GM21723 (cell line): ENCODE measurements at regions not wholly inside any gene's neighbourhood (a gene's known extent, or its start where the extent isn't known, plus 50 kb on each side); places are given as distances from the start of the nearest gene placed in this dataset.
"Not testable (repeated sequence)": the region's sequence is repeated elsewhere in the genome, so short reads cannot be mapped to it uniquely, and the experiment has no call there.

Experiments used
- ATAC-seq: cut with Tn5 transposase; IDR thresholded peaks from one replicate; pipeline ENCODE4 v1.9.1; 2021; ENCODE audit warnings: mild to moderate bottlenecking, moderate library complexity; ENCODE audit not compliant: unreplicated experiment

GRCh38 chr2:142668420-142668819 lies 209.0 kb upstream of the KYNU start:
- no peak for ATAC-seq

- no peak for ATAC-seq
Observed at GRCh38 chr2:142665241-142665640, 212.2 kb upstream of the KYNU start.

GRCh38 chr2:142650601-142651000 lies 226.9 kb upstream of the KYNU start:
- ATAC-seq: no peak

GRCh38 chr2:142649581-142649980 lies 227.9 kb upstream of the KYNU start:
- no peak for ATAC-seq

GRCh38 chr2:142642650-142643049 lies 234.8 kb upstream of the KYNU start:
- ATAC-seq: no peak

- no peak for ATAC-seq
Observed at GRCh38 chr2:142629193-142629592, 248.3 kb upstream of the KYNU start.

- ATAC-seq: no peak
Observed at GRCh38 chr2:142621287-142621686, 256.2 kb upstream of the KYNU start.

- no peak for ATAC-seq
Observed at GRCh38 chr2:142617461-142617860, 260.0 kb upstream of the KYNU start.

GRCh38 chr2:142615876-142616275 lies 261.6 kb upstream of the KYNU start:
- ATAC-seq: no peak

GRCh38 chr2:142613193-142613592 lies 264.3 kb upstream of the KYNU start:
- ATAC-seq: not testable (repeated sequence)

GRCh38 chr2:142605421-142605820 lies 272.0 kb upstream of the KYNU start:
- ATAC-seq: no peak

GRCh38 chr2:142603759-142604158 lies 273.7 kb upstream of the KYNU start:
- ATAC-seq: no peak

GRCh38 chr2:142602418-142602989 lies 275.0 kb upstream of the KYNU start:
- ATAC-seq: no peak

GRCh38 chr2:142601794-142602193 lies 275.7 kb upstream of the KYNU start:
- no peak for ATAC-seq

GRCh38 chr2:142599504-142599903 lies 278.0 kb upstream of the KYNU start:
- ATAC-seq: no peak

- ATAC-seq: no peak
Observed at GRCh38 chr2:142598846-142599245, 278.6 kb upstream of the KYNU start.

GRCh38 chr2:142596334-142597088 lies 281.0 kb upstream of the KYNU start:
- no peak for ATAC-seq

GRCh38 chr2:142594935-142595334 lies 282.5 kb upstream of the KYNU start:
- ATAC-seq: no peak

GRCh38 chr2:142592171-142592570 lies 285.3 kb upstream of the KYNU start:
- ATAC-seq: no peak

- no peak for ATAC-seq
Observed at GRCh38 chr2:142591420-142591819, 286.0 kb upstream of the KYNU start.

GRCh38 chr2:142588269-142588668 lies 289.2 kb upstream of the KYNU start:
- ATAC-seq: no peak

- ATAC-seq: no peak
Observed at GRCh38 chr2:142586693-142587580, 290.5 kb upstream of the KYNU start.
